Nephron progenitor cell (in vitro differentiated cells): ENCODE measurements at regions not wholly inside any gene's neighbourhood (a gene's known extent, or its start where the extent isn't known, plus 50 kb on each side); places are given as distances from the start of the nearest gene placed in this dataset.
"Not testable (repeated sequence)": the region's sequence is repeated elsewhere in the genome, so short reads cannot be mapped to it uniquely, and the experiment has no call there.

Source experiments
- DNase-seq: peaks from one replicate; pipeline ENCODE4 v3.0.0; 2021
- H3K27ac Mint-ChIP-seq: 2 replicates; pipeline ENCODE4 v1.8.0; 2021; ENCODE audit warnings: mild to moderate bottlenecking, moderate library complexity, mixed read lengths
- H3K27me3 Mint-ChIP-seq: 2 replicates; pipeline ENCODE4 v1.8.0; 2021; ENCODE audit warnings: mild to moderate bottlenecking, low read depth, mixed read lengths; ENCODE audit not compliant: poor library complexity
- H3K36me3 Mint-ChIP-seq: 2 replicates; pipeline ENCODE4 v1.8.0; 2021; ENCODE audit warnings: low read depth, mixed read lengths
- H3K4me1 Mint-ChIP-seq: 2 replicates; pipeline ENCODE4 v1.8.0; 2021; ENCODE audit warnings: mixed read lengths
- H3K4me3 Mint-ChIP-seq: 2 replicates; pipeline ENCODE4 v1.8.0; 2021; ENCODE audit warnings: mild to moderate bottlenecking, moderate library complexity, mixed read lengths
- H3K9me3 Mint-ChIP-seq: 2 replicates; pipeline ENCODE4 v1.8.0; 2021; ENCODE audit warnings: mild to moderate bottlenecking, moderate library complexity, mixed read lengths
- TF ChIP-seq, protein P1 (sequence below): fragments of 200-600 bp; sonication (generic); IDR thresholded peaks from 2 replicates; pipeline ENCODE4 v1.5.0; 2021; ENCODE audit warnings: antibody characterized with exemption

DNA sequence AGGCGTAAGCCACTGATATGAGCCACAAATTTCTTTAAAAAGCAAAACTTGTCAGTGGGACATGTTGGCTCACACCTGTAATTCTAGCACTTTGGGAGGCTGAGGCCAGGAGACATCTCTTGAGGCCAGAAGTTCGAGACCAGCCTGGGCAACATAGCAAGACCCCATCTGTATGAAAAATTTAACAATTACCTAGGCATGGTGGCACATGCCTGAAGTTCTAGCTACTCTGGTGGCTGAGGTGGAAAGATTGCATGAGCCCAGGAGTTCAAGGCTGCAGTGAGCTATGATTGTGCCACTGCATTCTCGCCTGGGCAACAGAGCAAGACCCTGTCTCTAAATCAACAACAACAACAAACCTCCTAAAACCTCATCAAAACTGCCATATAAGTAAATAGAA, 147.6 kb upstream of the BARHL2 start:
- DNase-seq: no peak
- Mint-ChIP-seq H3K27me3 (peaks cover 3% of the 10 kb centered on the region), H3K36me3 (no peaks in the 10 kb centered on the region), H3K4me3 (no peak overlapping the region), H3K4me1 (no peaks in the 10 kb centered on the region), H3K9me3 (peaks cover 6% of the 10 kb centered on the region), H3K27ac (no peak overlapping the region)
- TF ChIP-seq, protein P1, sequence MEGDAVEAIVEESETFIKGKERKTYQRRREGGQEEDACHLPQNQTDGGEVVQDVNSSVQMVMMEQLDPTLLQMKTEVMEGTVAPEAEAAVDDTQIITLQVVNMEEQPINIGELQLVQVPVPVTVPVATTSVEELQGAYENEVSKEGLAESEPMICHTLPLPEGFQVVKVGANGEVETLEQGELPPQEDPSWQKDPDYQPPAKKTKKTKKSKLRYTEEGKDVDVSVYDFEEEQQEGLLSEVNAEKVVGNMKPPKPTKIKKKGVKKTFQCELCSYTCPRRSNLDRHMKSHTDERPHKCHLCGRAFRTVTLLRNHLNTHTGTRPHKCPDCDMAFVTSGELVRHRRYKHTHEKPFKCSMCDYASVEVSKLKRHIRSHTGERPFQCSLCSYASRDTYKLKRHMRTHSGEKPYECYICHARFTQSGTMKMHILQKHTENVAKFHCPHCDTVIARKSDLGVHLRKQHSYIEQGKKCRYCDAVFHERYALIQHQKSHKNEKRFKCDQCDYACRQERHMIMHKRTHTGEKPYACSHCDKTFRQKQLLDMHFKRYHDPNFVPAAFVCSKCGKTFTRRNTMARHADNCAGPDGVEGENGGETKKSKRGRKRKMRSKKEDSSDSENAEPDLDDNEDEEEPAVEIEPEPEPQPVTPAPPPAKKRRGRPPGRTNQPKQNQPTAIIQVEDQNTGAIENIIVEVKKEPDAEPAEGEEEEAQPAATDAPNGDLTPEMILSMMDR: no peak

DNA sequence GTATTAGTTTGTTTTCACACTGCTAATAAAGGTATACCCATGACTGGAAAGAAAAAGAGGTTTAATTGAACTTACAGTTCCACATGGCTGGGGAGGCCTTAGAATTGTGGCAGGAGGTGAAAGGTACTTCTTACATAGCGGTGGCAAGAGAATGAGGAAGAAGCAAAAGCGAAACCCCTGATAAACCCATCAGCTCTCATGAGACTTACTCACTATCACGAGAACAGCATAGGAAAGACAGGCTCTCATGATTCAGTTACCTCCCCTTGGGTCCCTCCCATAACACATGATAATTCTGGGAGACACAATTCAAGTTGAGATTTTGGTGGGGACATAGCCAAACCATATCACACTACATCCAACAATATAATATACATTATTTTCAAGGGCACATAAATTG, 145.7 kb upstream of the BARHL2 start:
- peaks cover 3% of the 10 kb centered on the region for H3K27me3 Mint-ChIP-seq
- peaks cover 6% of the 10 kb centered on the region for H3K9me3 Mint-ChIP-seq
- no peak for DNase-seq
- H3K4me3 Mint-ChIP-seq: no peak overlapping the region
- no peaks in the 10 kb centered on the region for H3K36me3 Mint-ChIP-seq
- H3K4me1 Mint-ChIP-seq: no peaks in the 10 kb centered on the region
- TF ChIP-seq, protein P1: no peak
- H3K27ac Mint-ChIP-seq: no peak overlapping the region

DNA sequence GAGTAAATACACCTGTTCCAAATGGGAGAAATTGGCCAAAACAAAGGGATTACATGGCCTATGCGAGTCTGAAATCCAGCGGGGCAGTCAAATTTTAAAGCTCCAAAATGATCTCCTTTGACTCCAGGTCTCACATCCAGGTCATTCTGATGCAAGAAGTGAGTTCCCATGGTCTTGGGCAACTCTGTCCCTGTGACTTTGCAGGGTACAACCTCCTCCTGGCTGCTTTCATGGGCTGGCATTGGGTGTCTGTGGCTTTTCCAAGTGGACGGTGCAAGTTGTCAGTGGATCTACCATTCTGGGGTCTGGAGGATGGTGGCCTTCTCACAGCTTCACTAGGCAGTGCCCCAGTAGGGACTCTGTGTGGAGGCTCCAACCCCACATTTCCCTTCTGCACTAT, 144.3 kb upstream of the BARHL2 start:
- H3K27me3 Mint-ChIP-seq, H3K9me3 Mint-ChIP-seq, H3K4me1 Mint-ChIP-seq, H3K36me3 Mint-ChIP-seq, H3K27ac Mint-ChIP-seq, DNase-seq, H3K4me3 Mint-ChIP-seq: not testable (repeated sequence)

DNA sequence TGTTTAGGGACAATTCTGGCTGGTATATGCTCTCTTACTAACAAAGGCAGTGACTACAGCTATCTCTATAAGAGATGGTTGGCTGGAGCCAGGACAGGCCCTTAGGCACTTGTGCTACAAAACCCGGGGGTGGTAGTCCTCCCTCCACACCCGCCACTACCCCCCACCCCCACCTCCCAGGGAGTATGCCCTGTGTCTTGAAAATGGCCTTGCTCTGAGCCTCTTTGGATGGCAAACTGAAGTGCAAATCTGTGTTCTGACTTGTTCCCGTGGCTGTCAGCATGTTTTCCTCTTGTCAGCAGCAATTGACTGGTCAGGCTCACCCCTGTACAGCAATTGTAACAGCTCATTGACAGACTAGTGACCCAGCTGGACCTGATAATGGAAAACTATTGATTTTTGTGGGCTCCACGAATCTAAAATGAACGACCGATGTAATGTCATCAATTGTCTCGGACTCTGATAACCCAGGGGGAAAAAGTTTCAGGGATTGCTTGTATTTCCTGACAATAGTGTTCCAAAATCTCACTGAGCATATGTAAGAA, 139.4 kb upstream of the BARHL2 start:
- H3K4me3 Mint-ChIP-seq: no peak overlapping the region
- DNase-seq: no peak
- H3K36me3 Mint-ChIP-seq: no peaks in the 10 kb centered on the region
- TF ChIP-seq, protein P1: no peak
- H3K27ac Mint-ChIP-seq: peak overlapping the region; percentile 43
- H3K27me3 Mint-ChIP-seq: peaks cover 41% of the 10 kb centered on the region
- H3K4me1 Mint-ChIP-seq: peaks cover 21% of the 10 kb centered on the region
- no peaks in the 10 kb centered on the region for H3K9me3 Mint-ChIP-seq

DNA sequence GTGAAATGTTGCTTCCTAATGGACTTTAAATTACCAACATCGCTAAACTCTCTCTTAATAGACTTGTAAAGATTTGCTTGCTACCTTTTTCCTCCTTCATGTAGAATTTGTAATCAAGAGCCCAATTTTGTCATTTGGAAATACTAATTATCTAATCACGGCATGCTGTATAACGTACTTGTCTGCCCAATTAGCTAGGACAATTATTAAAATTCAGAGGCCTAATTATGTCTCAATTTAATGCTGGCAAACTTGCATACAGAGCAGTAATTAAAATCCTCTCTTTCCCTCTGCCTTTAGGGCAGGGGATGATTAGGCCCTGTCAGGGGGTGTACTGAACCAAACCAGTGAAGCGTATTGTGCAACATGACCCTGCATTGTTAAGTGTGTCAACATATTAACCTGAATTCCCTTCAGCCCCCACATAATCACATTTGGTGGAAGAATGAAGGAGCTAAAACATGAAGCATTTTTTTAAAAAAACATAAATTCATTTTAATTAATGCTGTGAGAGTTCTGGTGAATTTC, 137.4 kb upstream of the BARHL2 start:
- no peak overlapping the region for H3K27ac Mint-ChIP-seq
- peaks cover 51% of the 10 kb centered on the region for H3K27me3 Mint-ChIP-seq
- H3K9me3 Mint-ChIP-seq: no peaks in the 10 kb centered on the region
- H3K36me3 Mint-ChIP-seq: no peaks in the 10 kb centered on the region
- TF ChIP-seq, protein P1: no peak
- no peak for DNase-seq
- no peak overlapping the region for H3K4me3 Mint-ChIP-seq
- H3K4me1 Mint-ChIP-seq: peaks cover 28% of the 10 kb centered on the region

DNA sequence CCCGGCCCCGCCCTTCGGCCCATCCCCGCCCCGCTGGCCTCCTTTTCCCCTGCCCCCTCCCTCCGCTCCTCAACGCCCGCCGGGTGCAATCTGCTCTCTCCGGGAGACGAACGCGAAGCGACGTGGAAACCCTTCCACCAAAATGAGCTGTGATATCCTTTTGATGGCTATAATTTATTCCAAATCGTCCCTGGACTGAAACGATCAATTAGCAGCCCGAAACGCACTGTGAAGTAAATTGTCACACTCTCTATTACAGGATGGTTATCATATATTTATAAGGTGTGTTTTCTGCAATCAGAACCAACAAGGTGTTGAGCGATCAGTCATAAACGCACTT, 134.6 kb upstream of the BARHL2 start:
- peaks cover 27% of the 10 kb centered on the region for H3K4me1 Mint-ChIP-seq
- H3K36me3 Mint-ChIP-seq: no peaks in the 10 kb centered on the region
- H3K9me3 Mint-ChIP-seq: no peaks in the 10 kb centered on the region
- no peak overlapping the region for H3K27ac Mint-ChIP-seq
- peaks cover 78% of the 10 kb centered on the region for H3K27me3 Mint-ChIP-seq
- DNase-seq: no peak
- H3K4me3 Mint-ChIP-seq: peak overlapping the region; percentile 77
- TF ChIP-seq, protein P1: no peak
